ENCODE measurements at regions not wholly inside any gene's neighbourhood (a gene's known extent, or its start where the extent isn't known, plus 50 kb on each side); places are given as distances from the start of the nearest gene placed in this dataset.

GRCh38 chr22:44441401-44442185, 56.4 kb downstream of the RTL6 start:
- H3K4me2 ChIP-seq (ENCODE audit: control insufficient read depth, insufficient read depth): no peak overlapping the region
- ChIA-PET POLR2A (no interaction called here), SMC1A (ENCODE audit: uncharacterized antibody, unreplicated experiment) (no interaction called here), RAD21 (ENCODE audit: unreplicated experiment) (no interaction called here), CTCF (no interaction called here)
- 12% methylated on average over 12 of the region's 16 CpGs for whole genome bisulfite sequencing (ENCODE audit: insufficient coverage, insufficient replicate concordance, low lambda C conversion rate, missing lambda C conversion rate)
- TF ChIP-seq SMARCA5 (IDR thresholded peaks at IDR 0.05): no peak
- no peak for TF ChIP-seq RAD21 (IDR thresholded peaks at IDR 0.05; ENCODE audit: insufficient read depth, low read depth, low read length)
- no peak for TF ChIP-seq GABPA (IDR thresholded peaks at IDR 0.05; ENCODE audit: low read depth)
- TF ChIP-seq ZNF384 (IDR thresholded peaks at IDR 0.05; ENCODE audit: borderline replicate concordance, low read depth, low read length): no peak
- H3K36me3 ChIP-seq (ENCODE audit: control insufficient read depth in 2 of 2, insufficient read depth in 2 of 2, low read length in 1 of 2): no peaks in the 10 kb centered on the region
- BruUV-seq (replicated peaks): no TSS peak
- H3K4me1 ChIP-seq (ENCODE audit: control insufficient read depth, insufficient read depth, low read length): no peaks in the 10 kb centered on the region
- intact Hi-C loops (cut with micrococcal nuclease; ENCODE audit: unreplicated experiment): no loop called here
- no peak overlapping the region for H3K27ac ChIP-seq (ENCODE audit: control insufficient read depth, insufficient read depth)
- FAIRE-seq: no peak
- no peaks in the 10 kb centered on the region for H3K79me2 ChIP-seq (ENCODE audit: control insufficient read depth, insufficient read depth, low read length)
- DNase-seq (ENCODE audit: low read depth, low spot score): no peak
- H4K20me1 ChIP-seq (ENCODE audit: control insufficient read depth, insufficient read depth): no peaks in the 10 kb centered on the region
- no peak overlapping the region for H2AFZ ChIP-seq (ENCODE audit: control insufficient read depth, low read depth, low read length)
- H3K9me3 ChIP-seq (replicated peaks; ENCODE audit: control insufficient read depth, insufficient read depth, low read length): 0 out of 3 replicates have a peak, but pooled peaks cover 2% of the 10 kb centered on the region
- in situ Hi-C loops (cut with MboI): no loop called here
- H3K9ac ChIP-seq (ENCODE audit: control insufficient read depth, insufficient read depth, low read length): no peak overlapping the region
- no peak for ATAC-seq
- H3K27me3 ChIP-seq (replicated peaks in 1 of 2; ENCODE audit: control insufficient read depth in 2 of 2, insufficient read depth in 2 of 2, low read length in 1 of 2): no peaks in the 10 kb centered on the region; a peak in 1 of 4 replicates
- H3K4me3 ChIP-seq: no peak overlapping the region

GRCh38 chr22:44440224-44441160, 57.5 kb downstream of the RTL6 start:
- H3K4me3 ChIP-seq: no peak overlapping the region
- no peak overlapping the region for H3K9ac ChIP-seq (ENCODE audit: control insufficient read depth, insufficient read depth, low read length)
- ChIA-PET CTCF (no interaction called here), RAD21 (ENCODE audit: unreplicated experiment) (no interaction called here), POLR2A (no interaction called here), SMC1A (ENCODE audit: uncharacterized antibody, unreplicated experiment) (no interaction called here)
- H4K20me1 ChIP-seq (ENCODE audit: control insufficient read depth, insufficient read depth): no peaks in the 10 kb centered on the region
- no peaks in the 10 kb centered on the region for H3K4me1 ChIP-seq (ENCODE audit: control insufficient read depth, insufficient read depth, low read length)
- no peak for ATAC-seq
- no peak overlapping the region for H3K27ac ChIP-seq (ENCODE audit: control insufficient read depth, insufficient read depth)
- no peak overlapping the region for H3K4me2 ChIP-seq (ENCODE audit: control insufficient read depth, insufficient read depth)
- H3K27me3 ChIP-seq (replicated peaks in 1 of 2; ENCODE audit: control insufficient read depth in 2 of 2, insufficient read depth in 2 of 2, low read length in 1 of 2): no peaks in the 10 kb centered on the region; a peak in 1 of 4 replicates
- intact Hi-C loops (cut with micrococcal nuclease; ENCODE audit: unreplicated experiment) (no loop called here), in situ Hi-C loops (cut with MboI) (no loop called here)
- no peaks in the 10 kb centered on the region for H3K79me2 ChIP-seq (ENCODE audit: control insufficient read depth, insufficient read depth, low read length)
- H3K9me3 ChIP-seq (replicated peaks; ENCODE audit: control insufficient read depth, insufficient read depth, low read length): no peaks in the 10 kb centered on the region
- DNase-seq (ENCODE audit: low read depth, low spot score): no peak
- H2AFZ ChIP-seq (ENCODE audit: control insufficient read depth, low read depth, low read length): no peak overlapping the region
- no peak for FAIRE-seq
- BruUV-seq (replicated peaks): no TSS peak
- 40% methylated on average over 19 of the region's 19 CpGs for WGBS (ENCODE audit: insufficient coverage, insufficient replicate concordance, low lambda C conversion rate, missing lambda C conversion rate)
- H3K36me3 ChIP-seq (ENCODE audit: control insufficient read depth in 2 of 2, insufficient read depth in 2 of 2, low read length in 1 of 2): no peaks in the 10 kb centered on the region
- TF ChIP-seq NRF1 (conservative IDR thresholded peaks at IDR 0.05; ENCODE audit: low read depth, low read length) (no peak), MEF2A (IDR thresholded peaks at IDR 0.05; ENCODE audit: insufficient read depth, low read depth, low read length) (no peak), ZNF687 (IDR thresholded peaks at IDR 0.05) (no peak), PML (IDR thresholded peaks at IDR 0.05; ENCODE audit: low read length) (no peak), MEF2B (IDR thresholded peaks at IDR 0.05; ENCODE audit: partially characterized antibody, poor library complexity, severe bottlenecking) (no peak), SREBF1 (IDR thresholded peaks at IDR 0.05; ENCODE audit: low read length) (no peak), ATF7 (IDR thresholded peaks at IDR 0.05; ENCODE audit: low read depth) (no peak)

Data from GM12878 (cell line).